Caki2 (cell line): ENCODE measurements at regions not wholly inside any gene's neighbourhood (a gene's known extent, or its start where the extent isn't known, plus 50 kb on each side); places are given as distances from the start of the nearest gene placed in this dataset.
A peak's percentile ranks its signal among the peaks of the same experiment; 100 is the strongest.

Experiments used
- DNase-seq: peaks from one replicate; pipeline ENCODE4 v3.0.0-alpha.2; 2015; ENCODE audit warnings: low read depth
- in situ Hi-C: cut with HindIII; loops from 2 replicates; pipeline ENCODE4 v1.10.0; 2016; ENCODE audit warnings: low sequenced_read_pairs, low pct_unique_long_range_greater_than_20kb, mixed read lengths

DNA sequence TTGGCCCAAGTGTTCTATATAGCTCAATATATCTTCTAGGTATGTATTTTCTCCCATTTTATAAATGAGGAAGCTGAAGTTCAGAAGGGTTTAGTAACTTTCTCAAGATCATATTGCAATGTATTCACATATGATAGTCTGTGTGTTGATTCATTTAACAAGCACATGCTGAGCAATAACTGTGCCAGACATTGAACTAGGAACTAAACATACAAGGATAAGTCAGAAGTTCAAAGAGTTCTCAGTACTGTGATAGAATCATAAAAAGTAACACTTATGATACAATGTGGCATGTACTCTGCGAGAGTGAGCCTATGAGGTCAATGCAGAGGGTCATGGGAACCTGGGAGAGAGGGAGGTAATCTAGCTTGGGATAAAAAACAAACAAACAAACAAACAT, 1082.2 kb upstream of the TENM4 start:
- DNase-seq: no peak
- in situ Hi-C loops: no loop called here

- DNase-seq: no peak
Measured at GRCh38 chr11:80521592-80521991, 1080.8 kb upstream of the TENM4 start.

GRCh38 chr11:80520507-80520887, 1079.7 kb upstream of the TENM4 start:
- in situ Hi-C loops: no loop called here
- peak; percentile 4 for DNase-seq

More at GRCh38 chr11:80521592-80521991, 1080.8 kb upstream of the TENM4 start:
- in situ Hi-C loops: no loop called here

- in situ Hi-C loops: no loop called here
Measured at GRCh38 chr11:80519596-80520506, 1079.0 kb upstream of the TENM4 start.

GRCh38 chr11:80517701-80518100, 1076.9 kb upstream of the TENM4 start:
- in situ Hi-C loops: no loop called here
- no peak for DNase-seq

More at GRCh38 chr11:80519596-80520506, 1079.0 kb upstream of the TENM4 start:
- DNase-seq: peak; percentile 33

GRCh38 chr11:80515097-80515496, 1074.3 kb upstream of the TENM4 start:
- DNase-seq: no peak
- in situ Hi-C loops: no loop called here

GRCh38 chr11:80512491-80512890, 1071.7 kb upstream of the TENM4 start:
- in situ Hi-C loops: no loop called here
- no peak for DNase-seq

GRCh38 chr11:80505771-80506170, 1064.9 kb upstream of the TENM4 start:
- no peak for DNase-seq
- in situ Hi-C loops: no loop called here

DNA sequence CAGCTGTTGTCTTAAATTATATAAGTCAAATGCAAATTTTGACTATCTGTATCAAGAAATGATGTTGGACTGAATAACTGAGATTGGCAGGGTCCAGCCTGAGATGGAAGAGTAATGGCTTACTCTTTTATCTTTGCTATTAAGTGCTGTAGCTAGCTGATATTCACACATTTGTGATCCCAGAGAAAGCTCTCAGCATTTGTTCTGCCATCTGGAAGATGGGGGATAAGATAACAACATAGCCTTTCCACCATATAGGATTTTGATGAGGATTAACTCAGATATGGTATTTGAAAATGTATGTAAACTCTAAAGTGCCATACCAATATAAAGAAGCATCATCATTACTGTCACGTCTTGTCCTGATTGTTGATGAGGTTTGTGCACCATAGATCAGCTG, 1063.2 kb upstream of the TENM4 start:
- in situ Hi-C loops: no loop called here
- no peak for DNase-seq

GRCh38 chr11:80502511-80502910, 1061.7 kb upstream of the TENM4 start:
- no peak for DNase-seq
- in situ Hi-C loops: no loop called here

- DNase-seq: no peak
- in situ Hi-C loops: no loop called here
Measured at GRCh38 chr11:80495116-80495515, 1054.3 kb upstream of the TENM4 start.

DNA sequence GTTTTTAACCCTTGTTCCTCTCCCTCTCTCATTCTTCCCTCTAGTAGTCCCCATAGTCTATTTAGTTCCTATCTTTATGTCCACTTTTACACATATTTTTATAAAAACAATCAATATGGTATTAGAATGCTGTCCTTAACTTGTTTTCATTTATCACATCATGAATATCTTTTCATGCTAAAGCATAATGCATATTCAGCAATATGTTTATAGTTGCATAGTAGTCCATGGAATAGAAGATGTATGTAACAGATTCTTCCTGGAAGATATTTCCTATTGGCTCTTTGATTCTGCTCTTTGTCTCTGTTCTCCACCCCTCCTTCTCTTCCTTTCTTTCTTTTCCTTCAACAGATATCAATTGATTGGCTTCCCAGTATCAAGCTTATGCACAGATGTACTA, 1047.1 kb upstream of the TENM4 start:
- in situ Hi-C loops: no loop called here
- DNase-seq: no peak

DNA sequence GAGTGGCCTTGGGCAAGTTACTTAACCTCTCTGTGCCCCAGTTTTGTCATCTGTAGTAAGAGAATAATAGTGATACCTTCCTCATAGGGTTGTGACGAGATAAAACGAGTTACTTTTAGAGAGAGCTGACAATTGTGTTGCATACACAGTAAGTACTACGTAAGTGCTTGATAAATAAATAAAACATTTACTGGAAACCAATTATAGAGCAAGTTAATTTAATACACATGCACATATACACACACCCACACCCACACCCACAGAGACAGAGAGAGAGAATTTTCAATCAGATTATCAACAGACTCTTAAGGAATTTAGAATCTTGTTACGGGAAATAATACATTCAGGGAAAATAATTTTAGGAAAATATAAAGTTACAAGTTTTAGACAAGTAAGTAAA, 1045.8 kb upstream of the TENM4 start:
- in situ Hi-C loops: no loop called here
- no peak for DNase-seq

- in situ Hi-C loops: no loop called here
- DNase-seq: no peak
Measured at GRCh38 chr11:80477178-80477577, 1036.3 kb upstream of the TENM4 start.

DNA sequence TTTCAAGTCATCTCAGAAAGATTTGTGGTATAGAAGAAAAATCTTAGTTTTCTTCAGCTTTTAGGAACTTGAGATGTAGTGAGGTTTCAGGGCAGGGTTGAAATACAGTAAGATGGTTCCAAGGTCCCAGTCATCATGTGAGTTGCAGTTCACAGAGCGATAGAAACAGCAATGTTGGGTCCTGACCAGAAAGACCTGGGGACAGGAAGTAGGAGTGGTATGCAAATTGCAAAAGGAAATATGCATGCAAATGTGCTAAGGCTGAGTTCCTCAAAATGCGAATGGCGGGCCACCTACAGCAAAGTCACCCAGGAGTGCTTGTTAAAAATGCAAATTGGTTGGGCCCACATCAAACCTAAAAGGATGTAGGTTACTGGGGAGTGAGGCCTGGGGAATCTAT, 1032.7 kb upstream of the TENM4 start:
- no peak for DNase-seq
- in situ Hi-C loops: no loop called here

DNA sequence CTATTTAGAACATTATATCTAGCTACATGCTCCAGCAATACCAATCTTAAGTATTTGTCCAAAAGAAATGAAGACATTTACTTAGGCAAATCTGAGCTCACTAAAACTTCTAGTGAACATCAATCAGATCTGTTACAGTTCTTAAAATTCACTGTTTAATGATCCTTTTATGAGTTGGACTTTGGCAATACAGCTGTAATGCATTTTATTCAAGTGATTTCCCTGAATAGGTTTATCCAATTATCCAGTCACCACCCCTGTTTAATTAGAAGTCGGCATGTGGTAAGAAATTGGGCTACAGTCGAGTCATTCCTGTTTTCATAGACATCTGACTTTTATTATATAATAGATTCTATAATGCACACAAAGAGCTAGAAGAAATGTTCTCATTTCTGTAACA, 1029.0 kb upstream of the TENM4 start:
- in situ Hi-C loops: no loop called here
- no peak for DNase-seq

DNA sequence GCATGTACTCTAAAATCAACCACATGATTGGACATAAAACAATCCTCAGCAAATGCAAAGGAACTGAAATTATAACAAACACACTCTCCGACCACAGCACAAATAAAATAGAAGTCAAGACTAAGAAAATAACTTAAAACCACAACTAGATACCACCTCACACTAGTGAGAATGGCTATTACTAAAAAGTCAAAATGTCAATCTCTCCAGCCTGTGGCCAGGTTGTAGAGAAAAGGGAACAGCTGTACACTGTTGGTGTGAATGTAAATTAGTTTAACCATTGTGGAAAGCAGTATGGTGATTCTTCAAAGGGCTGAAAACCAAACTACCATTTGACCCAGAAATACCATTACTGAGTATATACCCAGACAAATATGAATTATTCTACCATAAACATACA, 1025.7 kb upstream of the TENM4 start:
- no peak for DNase-seq
- in situ Hi-C loops: no loop called here

DNA sequence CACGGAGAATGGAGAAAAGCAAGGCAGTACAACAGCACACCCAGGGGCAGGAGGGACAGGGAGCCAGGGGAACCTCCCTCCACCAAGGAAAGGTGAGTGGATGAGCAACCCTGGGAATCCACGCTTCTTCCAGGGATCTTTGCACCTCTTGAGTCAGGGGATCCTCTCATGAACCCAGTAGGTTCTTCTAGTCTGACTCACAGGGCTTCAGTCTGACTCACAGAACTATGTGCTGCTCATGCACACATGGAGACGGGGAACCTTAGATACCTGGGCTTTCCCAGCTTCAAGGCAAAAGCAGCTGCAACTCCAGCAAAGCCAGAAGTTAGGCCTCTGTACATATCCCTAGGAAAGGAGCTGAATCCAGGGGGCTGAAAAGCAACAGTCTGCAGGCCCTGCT, 1021.4 kb upstream of the TENM4 start:
- DNase-seq: no peak
- in situ Hi-C loops: no loop called here

DNA sequence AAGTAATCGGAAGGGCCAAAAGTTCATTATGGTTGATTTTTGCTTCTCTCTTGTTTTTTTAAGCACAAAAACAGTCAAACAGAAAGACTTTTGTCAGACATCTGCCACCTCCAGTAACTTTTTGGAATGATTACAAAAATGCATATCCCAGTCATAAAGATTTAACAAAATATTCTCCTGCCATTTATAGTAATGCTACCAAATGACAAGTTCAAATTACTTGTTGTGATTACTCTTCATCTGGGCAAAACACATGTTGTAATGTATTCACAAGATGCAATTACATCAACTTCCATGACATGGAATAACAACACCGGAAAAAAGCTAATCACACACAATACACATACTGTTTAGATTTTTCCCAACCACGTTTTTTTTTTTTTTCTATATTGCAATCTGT, 1017.5 kb upstream of the TENM4 start:
- no peak for DNase-seq
- in situ Hi-C loops: no loop called here

DNA sequence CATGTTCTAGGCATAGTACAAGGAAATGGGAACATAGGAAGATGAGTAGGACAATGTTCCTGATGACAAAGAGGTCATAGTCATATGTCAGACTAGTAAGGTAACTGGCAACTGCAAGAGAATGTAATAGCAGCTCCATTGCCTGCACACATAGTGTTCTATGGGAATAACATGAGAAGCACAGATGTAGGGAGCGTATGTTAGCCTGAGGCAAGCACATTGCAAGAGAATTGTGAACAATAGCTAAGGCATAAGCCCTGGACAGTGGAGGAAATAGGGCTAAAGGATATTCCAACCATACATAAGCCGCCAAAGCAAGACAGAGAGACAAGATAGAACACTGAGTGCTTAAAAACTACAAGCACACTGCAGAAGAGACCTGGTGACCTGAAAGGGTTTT, 1017.0 kb upstream of the TENM4 start:
- DNase-seq: no peak
- in situ Hi-C loops: no loop called here
